BLaER1 (cell line): ENCODE measurements at regions not wholly inside any gene's neighbourhood (a gene's known extent, or its start where the extent isn't known, plus 50 kb on each side); places are given as distances from the start of the nearest gene placed in this dataset.

Experiments
- H3K27ac ChIP-seq: shearing (Covaris generic); formaldehyde crosslinking; 2 replicates; pipeline ENCODE4 v1.8.1; 2022
- H3K27me3 ChIP-seq: shearing (Covaris generic); formaldehyde crosslinking; 2 replicates; pipeline ENCODE4 v1.8.1; 2022
- H3K36me3 ChIP-seq: shearing (Covaris generic); formaldehyde crosslinking; 2 replicates; pipeline ENCODE4 v1.8.1; 2022
- H3K4me1 ChIP-seq: shearing (Covaris generic); formaldehyde crosslinking; 2 replicates; pipeline ENCODE4 v1.8.1; 2022
- H3K4me2 ChIP-seq: shearing (Covaris generic); formaldehyde crosslinking; 2 replicates; pipeline ENCODE4 v1.8.1; 2022
- H3K4me3 ChIP-seq: shearing (Covaris generic); formaldehyde crosslinking; 2 replicates; pipeline ENCODE4 v1.8.1; 2022
- H3K9ac ChIP-seq: shearing (Covaris generic); formaldehyde crosslinking; 2 replicates; pipeline ENCODE4 v1.8.1; 2022
- H3K9me3 ChIP-seq: shearing (Covaris generic); formaldehyde crosslinking; 2 replicates; pipeline ENCODE4 v1.8.1; 2022
- H4K20me1 ChIP-seq: shearing (Covaris generic); formaldehyde crosslinking; 2 replicates; pipeline ENCODE4 v1.8.1; 2022
- Cebpa-rat ChIP-seq: shearing (Covaris generic); IDR thresholded peaks from 2 replicates; pipeline ENCODE4 v1.8.1; 2022

DNA sequence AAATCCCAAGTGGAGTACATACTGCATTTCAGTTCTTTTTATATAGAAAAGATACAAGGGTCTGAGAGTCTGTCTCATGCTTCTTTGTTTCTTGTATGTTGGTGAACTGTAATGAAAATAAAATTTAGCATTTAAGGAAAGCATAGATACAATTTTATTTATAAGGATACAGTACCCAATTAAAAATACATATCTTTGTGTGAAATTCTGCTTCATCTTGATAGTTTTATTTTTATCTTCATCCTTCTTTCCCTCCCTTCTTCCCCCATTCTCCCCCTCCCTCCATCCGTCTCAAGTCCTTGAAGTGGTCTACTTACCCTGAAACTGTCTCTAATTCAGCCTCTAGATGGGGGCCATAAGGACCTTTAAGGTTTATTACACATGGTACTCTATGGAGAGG lies 359.8 kb downstream of the CDH7 start:
- Histone ChIP-seq H3K9me3 (no peaks in the 10 kb centered on the region), H3K4me2 (no peak overlapping the region), H4K20me1 (no peaks in the 10 kb centered on the region), H3K27me3 (no peaks in the 10 kb centered on the region), H3K9ac (no peak overlapping the region), H3K4me3 (no peak overlapping the region), H3K27ac (no peak overlapping the region), H3K4me1 (no peaks in the 10 kb centered on the region), H3K36me3 (no peaks in the 10 kb centered on the region)
- no peak for TF ChIP-seq Cebpa-rat

DNA sequence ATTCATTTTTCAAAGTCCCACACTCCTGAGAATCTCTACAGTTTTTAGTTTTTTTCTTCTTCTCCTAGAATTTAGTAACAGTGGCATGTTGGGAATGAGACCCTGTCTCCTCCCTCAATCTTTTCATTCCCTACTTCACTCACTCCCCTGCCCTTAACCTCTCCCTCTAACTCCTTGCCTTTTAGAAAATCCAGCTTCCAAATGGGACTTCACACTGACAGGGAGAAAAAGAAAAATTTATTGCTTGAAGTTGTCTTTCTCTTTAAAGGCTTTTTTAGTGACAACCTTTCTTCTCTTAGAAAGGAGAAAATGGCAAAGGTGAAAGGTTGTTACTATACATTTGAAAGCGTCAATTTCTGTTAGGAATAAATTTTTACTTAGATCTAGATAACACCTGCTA lies 359.2 kb downstream of the CDH7 start:
- Histone ChIP-seq H4K20me1 (no peaks in the 10 kb centered on the region), H3K4me3 (no peak overlapping the region), H3K27me3 (no peaks in the 10 kb centered on the region), H3K4me1 (no peaks in the 10 kb centered on the region), H3K4me2 (no peak overlapping the region), H3K9ac (no peak overlapping the region), H3K9me3 (no peaks in the 10 kb centered on the region), H3K27ac (no peak overlapping the region), H3K36me3 (no peaks in the 10 kb centered on the region)
- TF ChIP-seq Cebpa-rat, result no peak

DNA sequence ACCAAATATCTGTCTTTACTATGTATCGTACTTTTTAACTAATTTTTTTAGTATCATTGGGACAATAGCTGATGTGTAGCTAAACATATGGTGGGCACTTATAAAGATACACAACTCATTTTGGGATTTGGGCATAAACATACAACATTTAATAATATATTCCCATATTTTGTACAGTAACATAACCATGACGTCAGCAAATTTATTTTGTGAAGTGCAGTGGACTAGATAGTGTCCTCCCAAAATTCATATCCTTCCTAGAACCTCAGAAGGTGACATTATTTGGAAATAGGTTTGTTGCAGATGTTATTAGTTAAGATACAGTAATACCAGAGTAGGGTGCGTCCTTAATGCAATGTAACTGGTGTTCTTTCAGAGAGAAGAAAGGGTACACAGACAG lies 356.7 kb downstream of the CDH7 start:
- H3K4me2 ChIP-seq, result no peak overlapping the region
- H3K36me3 ChIP-seq, result no peaks in the 10 kb centered on the region
- H3K9me3 ChIP-seq, result no peaks in the 10 kb centered on the region
- no peak overlapping the region for H3K27ac ChIP-seq
- H3K4me1 ChIP-seq, result no peaks in the 10 kb centered on the region
- no peaks in the 10 kb centered on the region for H3K27me3 ChIP-seq
- no peak overlapping the region for H3K9ac ChIP-seq
- no peak for TF ChIP-seq Cebpa-rat
- H4K20me1 ChIP-seq, result no peaks in the 10 kb centered on the region
- no peak overlapping the region for H3K4me3 ChIP-seq

DNA sequence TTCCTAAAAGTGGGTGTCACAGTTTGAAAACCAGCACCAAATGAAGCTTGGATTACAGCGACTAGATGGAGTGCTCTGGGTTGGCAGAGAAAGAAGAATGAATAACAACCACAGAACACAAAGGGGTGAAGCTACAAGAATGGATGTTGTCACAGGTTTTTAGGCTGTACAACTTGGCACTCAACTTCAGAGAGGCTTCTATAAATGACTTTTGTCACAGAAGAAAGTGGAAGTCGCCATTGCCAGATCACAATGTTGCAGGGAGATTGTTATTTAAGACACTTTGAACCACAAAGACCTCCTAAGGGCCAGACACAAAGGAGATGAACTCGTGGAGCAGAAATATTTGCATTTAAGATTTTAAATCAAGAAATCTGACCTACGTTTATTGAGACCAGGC lies 354.2 kb downstream of the CDH7 start:
- no peak for TF ChIP-seq Cebpa-rat
- Histone ChIP-seq H3K27me3 (no peaks in the 10 kb centered on the region), H3K4me3 (no peak overlapping the region), H3K9me3 (no peaks in the 10 kb centered on the region), H4K20me1 (no peaks in the 10 kb centered on the region), H3K4me2 (no peak overlapping the region), H3K36me3 (no peaks in the 10 kb centered on the region), H3K9ac (no peak overlapping the region), H3K27ac (no peak overlapping the region), H3K4me1 (no peaks in the 10 kb centered on the region)

DNA sequence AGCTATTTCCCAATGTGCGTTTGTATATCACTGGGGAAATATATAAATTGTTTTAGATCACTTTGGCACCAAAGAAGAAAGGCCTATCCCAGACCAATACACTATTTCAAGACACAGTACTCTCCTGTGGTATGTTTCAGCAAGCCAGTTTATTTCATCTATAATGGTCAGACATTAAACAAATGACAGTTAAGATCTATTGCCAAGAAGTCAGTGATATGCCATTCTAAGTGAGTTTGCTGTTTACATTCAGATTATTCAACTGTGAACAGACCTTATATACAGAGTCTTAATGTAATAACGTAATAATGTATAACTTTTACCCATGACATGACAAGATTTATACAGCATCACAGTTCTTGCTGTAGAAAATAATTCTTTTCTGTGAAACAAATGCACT lies 352.7 kb downstream of the CDH7 start:
- no peak for TF ChIP-seq Cebpa-rat
- no peak overlapping the region for H3K4me2 ChIP-seq
- no peaks in the 10 kb centered on the region for H4K20me1 ChIP-seq
- H3K9me3 ChIP-seq, result no peaks in the 10 kb centered on the region
- no peak overlapping the region for H3K4me3 ChIP-seq
- no peaks in the 10 kb centered on the region for H3K4me1 ChIP-seq
- no peak overlapping the region for H3K9ac ChIP-seq
- H3K27me3 ChIP-seq, result no peaks in the 10 kb centered on the region
- H3K36me3 ChIP-seq, result no peaks in the 10 kb centered on the region
- no peak overlapping the region for H3K27ac ChIP-seq

DNA sequence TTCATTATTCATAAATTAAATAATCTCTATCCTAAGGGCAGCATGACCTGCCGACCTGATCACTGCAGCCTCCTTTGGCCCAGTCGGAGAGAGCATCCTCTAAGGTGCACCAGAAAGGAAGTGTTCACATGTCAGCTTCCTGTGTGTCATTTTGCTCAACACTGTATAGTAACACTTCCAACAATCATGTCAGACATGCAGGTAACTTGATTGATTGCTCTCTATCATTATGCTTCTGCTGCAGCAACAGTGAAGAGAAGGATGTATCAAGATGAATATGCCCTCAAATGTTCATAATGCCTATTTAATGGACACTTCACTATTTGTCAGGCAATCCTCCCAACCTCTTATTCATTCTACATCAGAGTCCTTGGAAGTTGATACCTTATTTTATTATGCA lies 332.3 kb downstream of the CDH7 start:
- H3K27me3 ChIP-seq, result no peaks in the 10 kb centered on the region
- H3K27ac ChIP-seq, result no peak overlapping the region
- no peak overlapping the region for H3K4me3 ChIP-seq
- no peak overlapping the region for H3K4me2 ChIP-seq
- H3K9ac ChIP-seq, result no peak overlapping the region
- no peaks in the 10 kb centered on the region for H3K36me3 ChIP-seq
- H3K9me3 ChIP-seq, result no peaks in the 10 kb centered on the region
- no peaks in the 10 kb centered on the region for H3K4me1 ChIP-seq
- no peaks in the 10 kb centered on the region for H4K20me1 ChIP-seq
- TF ChIP-seq Cebpa-rat, result no peak

DNA sequence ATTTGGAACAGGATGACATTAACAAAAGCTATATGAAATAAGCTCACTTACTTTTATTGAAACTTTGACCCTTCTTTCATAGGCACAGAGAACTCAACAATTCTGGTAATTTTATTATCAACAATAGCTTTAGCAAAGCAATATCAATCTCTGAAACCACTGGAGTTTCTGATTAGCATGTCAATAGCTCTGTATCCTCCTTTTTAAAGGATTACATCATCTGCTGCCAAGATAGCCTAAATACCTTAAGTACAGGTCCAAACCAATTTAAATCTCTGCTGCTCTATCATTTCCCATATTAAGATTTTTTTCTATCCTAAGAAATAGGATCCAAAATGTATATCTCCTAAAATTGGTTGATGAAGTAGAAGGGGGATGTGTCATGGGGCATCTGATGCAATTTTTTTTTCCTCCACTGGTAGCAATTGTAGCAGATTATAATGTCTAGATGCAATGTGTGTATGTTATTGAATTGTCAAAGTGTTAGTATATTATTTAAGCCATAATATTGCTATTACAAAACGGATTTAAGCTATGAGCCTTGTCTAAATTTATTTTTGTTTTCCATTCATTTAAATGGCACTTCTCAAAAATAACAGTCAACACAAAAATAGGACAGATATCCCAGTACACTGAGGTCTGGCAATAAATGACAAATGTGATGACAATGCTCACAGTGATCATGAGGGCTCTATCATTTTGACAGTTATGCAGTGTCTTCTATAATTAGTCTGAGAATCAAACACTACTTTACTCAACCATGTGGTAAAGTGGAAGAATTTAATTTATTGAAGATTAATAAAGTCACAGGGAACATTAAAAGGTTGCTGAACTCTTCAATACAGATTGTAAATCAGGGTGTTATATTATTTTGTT lies 328.4 kb downstream of the CDH7 start:
- no peak for TF ChIP-seq Cebpa-rat

DNA sequence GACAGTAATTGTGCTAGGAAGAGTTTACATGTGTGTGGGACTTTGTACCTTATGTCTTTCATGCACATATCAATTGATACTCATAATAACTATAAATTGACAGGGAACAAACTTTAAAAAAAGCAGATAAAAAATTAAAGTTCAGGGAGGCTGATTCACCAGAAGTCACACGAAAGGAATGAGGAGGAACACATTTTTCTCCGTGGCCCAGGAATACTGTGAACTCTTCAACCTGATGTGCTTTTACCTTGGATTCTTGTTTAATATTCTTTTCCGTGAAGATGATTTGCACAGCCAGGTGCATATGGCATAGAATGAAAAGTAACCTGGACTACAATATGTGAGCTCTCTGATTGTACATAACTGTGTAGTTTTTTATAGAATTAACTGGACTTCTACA lies 326.3 kb downstream of the CDH7 start:
- no peaks in the 10 kb centered on the region for H3K27me3 ChIP-seq
- no peak for TF ChIP-seq Cebpa-rat
- no peak overlapping the region for H3K4me3 ChIP-seq
- H3K27ac ChIP-seq, result no peak overlapping the region
- no peaks in the 10 kb centered on the region for H4K20me1 ChIP-seq
- H3K4me2 ChIP-seq, result no peak overlapping the region
- H3K36me3 ChIP-seq, result no peaks in the 10 kb centered on the region
- no peak overlapping the region for H3K9ac ChIP-seq
- H3K4me1 ChIP-seq, result no peaks in the 10 kb centered on the region
- H3K9me3 ChIP-seq, result peaks cover 17% of the 10 kb centered on the region

More for the DNA sequence above, 328.4 kb downstream of the CDH7 start:
- Histone ChIP-seq H3K9me3 (peaks cover 5% of the 10 kb centered on the region; the same call in 1 of the 2 replicates), H3K27me3 (no peaks in the 10 kb centered on the region), H3K9ac (no peak overlapping the region), H4K20me1 (no peaks in the 10 kb centered on the region), H3K4me2 (no peak overlapping the region), H3K27ac (no peak overlapping the region), H3K4me3 (no peak overlapping the region), H3K36me3 (no peaks in the 10 kb centered on the region), H3K4me1 (no peaks in the 10 kb centered on the region)

DNA sequence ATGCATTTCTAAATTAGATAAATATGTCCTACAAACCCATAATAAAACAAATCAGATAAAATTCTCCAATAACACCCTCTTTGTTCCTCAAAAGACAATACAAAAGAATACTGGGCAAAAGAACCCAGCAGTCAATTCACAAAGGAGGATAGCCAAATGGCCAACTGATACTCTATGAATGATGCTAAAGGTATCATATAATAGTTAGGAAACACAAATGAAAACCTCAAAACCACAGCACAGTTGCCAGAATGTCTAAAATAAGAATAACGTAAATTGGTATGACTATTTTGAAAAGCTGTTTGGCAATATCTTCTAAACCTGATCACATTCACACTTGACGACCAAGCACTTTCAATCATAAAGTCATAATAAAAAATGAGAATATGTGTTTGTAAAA lies 315.4 kb downstream of the CDH7 start:
- Histone ChIP-seq H3K9ac (no peak overlapping the region), H3K9me3 (no peaks in the 10 kb centered on the region), H3K4me2 (no peak overlapping the region), H3K27me3 (no peaks in the 10 kb centered on the region), H4K20me1 (no peaks in the 10 kb centered on the region), H3K4me1 (no peaks in the 10 kb centered on the region), H3K4me3 (no peak overlapping the region), H3K36me3 (no peaks in the 10 kb centered on the region), H3K27ac (no peak overlapping the region)
- no peak for TF ChIP-seq Cebpa-rat

DNA sequence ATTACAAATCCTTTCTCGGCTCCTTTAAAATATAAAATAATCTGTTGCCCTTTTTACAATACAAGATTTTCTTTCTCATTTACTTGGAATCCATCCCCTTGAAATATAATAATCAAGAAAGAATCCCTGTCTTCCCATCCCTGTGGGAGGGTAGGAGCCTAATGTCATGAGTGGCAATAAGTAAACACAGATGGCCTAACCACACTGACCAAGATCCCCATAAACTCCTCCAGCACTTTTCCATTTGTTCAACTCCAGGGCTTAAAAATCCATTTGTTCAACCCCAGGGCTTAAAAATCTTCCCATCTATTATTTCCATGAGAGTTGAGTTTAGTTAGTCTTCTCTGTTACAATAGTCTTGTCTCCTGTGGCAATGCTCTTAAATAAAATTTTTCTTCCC lies 297.6 kb downstream of the CDH7 start:
- no peaks in the 10 kb centered on the region for H3K4me1 ChIP-seq
- H3K36me3 ChIP-seq, result no peaks in the 10 kb centered on the region
- no peak overlapping the region for H3K27ac ChIP-seq
- no peak overlapping the region for H3K4me3 ChIP-seq
- H3K27me3 ChIP-seq, result no peaks in the 10 kb centered on the region
- no peaks in the 10 kb centered on the region for H4K20me1 ChIP-seq
- no peak overlapping the region for H3K9ac ChIP-seq
- H3K9me3 ChIP-seq, result no peaks in the 10 kb centered on the region
- no peak for TF ChIP-seq Cebpa-rat
- H3K4me2 ChIP-seq, result no peak overlapping the region
